HG03159 (cell line): ENCODE measurements at regions not wholly inside any gene's neighbourhood (a gene's known extent, or its start where the extent isn't known, plus 50 kb on each side); places are given as distances from the start of the nearest gene placed in this dataset.

ENCODE experiments used
- ATAC-seq: cut with Tn5 transposase; IDR thresholded peaks from one replicate; pipeline ENCODE4 v1.9.1; 2021; ENCODE audit warnings: mild to moderate bottlenecking, moderate library complexity; ENCODE audit not compliant: unreplicated experiment

DNA sequence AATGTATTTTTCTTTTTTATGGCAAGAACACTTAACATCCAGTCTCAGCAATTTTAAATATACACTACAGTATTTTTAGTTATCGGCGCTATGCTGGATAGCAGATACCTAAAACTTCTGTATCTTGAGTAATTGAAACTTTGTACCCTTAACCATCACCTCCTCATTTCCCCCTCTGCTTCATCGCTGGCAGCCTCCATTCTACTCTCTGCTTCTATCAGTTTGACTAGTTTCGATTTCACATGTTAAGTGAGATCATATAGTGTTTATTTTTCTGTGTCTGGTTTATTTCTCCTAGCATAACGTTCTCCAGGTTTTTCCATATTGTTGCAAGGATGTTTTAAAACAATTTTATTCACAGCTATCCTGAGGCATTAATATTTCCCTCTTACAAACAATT is 340.8 kb upstream of the SLC10A2 start:
- no peak for ATAC-seq

GRCh38 chr13:103405297-103405696 is 339.1 kb upstream of the SLC10A2 start:
- no peak for ATAC-seq

DNA sequence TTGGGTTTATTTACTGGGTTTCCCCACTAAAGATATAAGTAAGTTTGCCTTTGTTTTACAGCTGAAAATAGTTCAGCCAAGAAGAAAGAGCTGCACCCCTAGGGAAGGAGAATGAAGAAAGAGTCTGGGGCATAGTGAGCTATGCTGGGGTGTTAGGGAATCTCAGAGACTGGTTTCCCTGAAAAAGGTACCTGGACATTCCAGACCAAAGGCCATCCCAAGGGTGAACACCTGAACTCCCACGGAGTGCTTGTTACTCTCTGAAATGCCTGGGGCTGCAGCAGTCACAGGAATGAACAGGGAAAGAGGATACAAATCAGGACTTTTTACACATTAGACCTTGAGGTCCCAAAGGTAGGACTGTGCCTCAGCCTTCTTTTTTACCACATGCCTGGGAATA is 337.6 kb upstream of the SLC10A2 start:
- no peak for ATAC-seq

DNA sequence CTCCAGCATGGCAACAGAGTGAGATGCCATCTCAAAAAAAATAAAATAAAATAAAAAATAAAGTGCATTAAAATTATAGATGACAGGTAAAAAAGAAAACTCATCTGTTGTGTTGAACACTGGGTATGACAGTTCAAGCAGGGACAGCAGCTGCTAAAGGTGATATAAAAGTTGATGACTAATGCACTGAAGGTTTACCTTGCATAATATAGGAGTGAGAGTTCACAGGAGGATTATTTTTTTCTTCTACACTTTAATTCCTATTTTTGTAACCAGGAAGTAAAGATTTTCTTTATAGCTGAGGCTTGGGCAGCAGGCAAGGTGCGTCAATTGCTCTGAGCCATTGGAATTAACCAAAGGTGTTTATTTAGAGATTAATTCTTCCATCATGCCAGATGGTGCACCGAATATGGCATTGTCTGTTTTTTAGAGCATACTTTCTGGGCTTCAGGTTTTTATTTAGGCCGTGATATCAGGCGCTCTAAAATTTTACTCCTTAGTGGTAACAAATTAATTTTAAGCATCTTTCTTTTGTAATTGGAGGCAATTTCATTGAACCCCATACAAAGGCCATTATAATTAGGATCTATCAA is 337.0 kb upstream of the SLC10A2 start:
- no peak for ATAC-seq

DNA sequence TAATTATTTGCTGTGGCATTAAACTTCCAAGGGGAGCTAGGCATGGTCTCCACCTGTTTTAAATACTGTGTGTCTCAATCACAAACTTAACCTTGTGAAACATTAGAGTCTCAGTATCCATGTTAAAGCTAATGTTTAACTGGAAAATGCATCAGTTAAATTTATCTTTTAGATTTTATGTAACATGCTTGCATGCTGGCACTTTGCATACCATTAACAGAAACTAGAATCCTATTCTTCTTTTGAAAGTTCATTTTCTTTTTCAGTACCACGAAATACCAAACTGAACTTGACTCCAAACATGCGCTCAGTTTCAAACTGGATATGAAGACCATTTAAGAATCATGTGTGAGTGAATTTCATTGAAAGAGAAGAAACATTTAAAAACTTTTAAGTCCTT is 328.9 kb upstream of the SLC10A2 start:
- ATAC-seq: no peak

GRCh38 chr13:103394618-103395017 is 328.4 kb upstream of the SLC10A2 start:
- ATAC-seq: no peak

DNA sequence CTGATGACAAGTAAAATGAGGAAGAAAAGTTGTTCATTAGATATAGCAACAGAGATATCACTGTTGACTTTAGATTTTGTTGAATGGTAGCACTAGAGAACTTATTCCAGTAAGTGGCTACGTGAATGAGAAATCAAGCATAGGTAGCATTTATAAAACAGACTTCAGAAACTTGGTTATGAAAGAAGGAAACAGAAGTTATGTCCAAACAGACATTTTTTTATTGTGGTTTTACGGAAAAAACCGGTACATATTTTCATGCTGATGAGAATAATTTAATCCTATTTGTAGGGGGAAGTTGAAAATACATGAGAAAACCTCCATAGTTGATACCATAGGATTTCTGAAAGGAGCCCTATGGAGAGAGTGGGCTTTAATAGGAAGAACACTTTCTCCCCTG is 325.7 kb upstream of the SLC10A2 start:
- no peak for ATAC-seq

DNA sequence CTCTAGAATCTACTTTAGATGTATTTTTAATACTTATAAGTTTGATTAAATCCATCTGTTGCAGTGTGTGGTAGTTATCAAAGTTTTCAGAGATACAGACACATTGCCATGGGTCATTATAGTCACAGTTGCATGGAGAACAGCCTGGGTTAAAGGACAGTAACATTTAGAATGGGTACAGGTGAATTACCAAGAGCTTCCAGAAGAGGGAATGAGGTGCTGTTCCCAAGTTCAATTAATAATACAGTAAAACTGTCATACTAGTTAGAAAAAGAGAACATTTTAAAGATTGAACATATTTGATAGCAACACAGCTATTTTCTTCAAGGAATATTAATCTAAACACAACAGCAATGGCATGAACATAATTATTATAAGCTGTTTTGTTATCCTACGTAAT is 322.6 kb upstream of the SLC10A2 start:
- ATAC-seq: no peak

- ATAC-seq: no peak
These were observed 320.1 kb upstream of the SLC10A2 start for GRCh38 chr13:103386341-103386740.

GRCh38 chr13:103373916-103374315 is 307.7 kb upstream of the SLC10A2 start:
- ATAC-seq: no peak

DNA sequence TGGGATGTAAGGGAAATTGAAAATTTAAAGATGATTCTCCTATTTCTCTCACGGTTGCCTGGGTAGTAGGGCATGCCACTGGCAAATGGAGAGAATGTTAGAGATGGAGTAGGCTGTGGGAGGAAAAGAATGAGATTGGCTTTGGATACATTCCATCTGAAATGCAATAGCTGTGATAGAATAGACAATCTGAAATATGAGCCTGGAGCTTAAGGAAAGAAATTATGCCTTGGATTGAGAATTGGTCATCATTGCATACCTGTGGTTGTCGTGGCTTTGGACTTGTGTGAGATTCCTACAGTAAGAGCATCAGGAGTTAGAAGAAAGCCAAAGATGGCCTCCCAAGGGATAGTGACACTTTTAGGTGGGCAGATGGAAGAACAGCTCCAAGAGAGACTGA is 305.1 kb upstream of the SLC10A2 start:
- no peak for ATAC-seq

- no peak for ATAC-seq
These were observed 304.6 kb upstream of the SLC10A2 start for GRCh38 chr13:103370790-103371189.

- no peak for ATAC-seq
These were observed 292.2 kb upstream of the SLC10A2 start for GRCh38 chr13:103358255-103358932.

GRCh38 chr13:103356226-103356864 is 290.1 kb upstream of the SLC10A2 start:
- ATAC-seq: no peak

- no peak for ATAC-seq
These were observed 288.0 kb upstream of the SLC10A2 start for GRCh38 chr13:103354171-103354570.

GRCh38 chr13:103351035-103351828 is 285.0 kb upstream of the SLC10A2 start:
- ATAC-seq: no peak

- no peak for ATAC-seq
These were observed 283.9 kb upstream of the SLC10A2 start for GRCh38 chr13:103350147-103350546.

DNA sequence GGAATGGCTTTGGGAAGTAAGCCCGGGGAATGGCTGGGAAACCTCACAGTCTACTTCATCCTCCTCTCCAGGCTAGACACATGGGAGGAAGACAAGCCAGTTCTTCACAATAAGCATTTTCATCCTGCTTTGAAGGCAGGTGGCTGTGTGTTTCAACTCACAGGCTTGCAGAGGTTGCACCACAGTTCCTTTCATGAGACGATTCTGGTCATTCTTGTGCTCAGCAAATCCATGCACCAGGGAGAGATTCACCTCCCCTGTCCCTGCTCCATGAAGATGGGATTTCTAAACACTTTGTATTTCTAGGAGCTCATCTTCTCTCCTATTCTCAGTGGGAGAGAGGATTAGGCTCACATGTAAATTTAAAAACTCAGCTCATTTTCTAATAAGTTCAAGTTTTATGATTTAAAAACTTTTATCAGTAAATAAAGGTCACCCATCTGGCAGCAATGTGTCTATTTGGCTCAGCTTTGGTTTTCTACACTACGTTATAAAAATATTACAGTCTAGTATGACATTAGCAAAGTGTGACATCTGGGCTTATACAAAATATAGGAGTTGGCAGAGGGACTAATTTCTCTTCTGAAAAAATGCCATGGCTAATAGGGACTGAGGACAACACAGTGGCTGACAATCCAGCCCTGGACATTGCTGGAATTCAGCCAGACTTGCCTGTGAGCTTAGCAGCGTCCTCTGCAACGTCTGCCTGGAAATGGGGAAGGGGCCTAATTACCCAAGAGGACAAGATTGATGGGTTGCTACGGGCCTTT is 283.2 kb upstream of the SLC10A2 start:
- ATAC-seq: no peak

- ATAC-seq: no peak
These were observed 269.0 kb upstream of the SLC10A2 start for GRCh38 chr13:103335241-103335640.

- no peak for ATAC-seq
These were observed 265.7 kb upstream of the SLC10A2 start for GRCh38 chr13:103331924-103332323.

- no peak for ATAC-seq
These were observed 262.7 kb upstream of the SLC10A2 start for GRCh38 chr13:103328899-103329298.
